Sigmoid colon (tissue), 6 donors: ENCODE measurements at regions not wholly inside any gene's neighbourhood (a gene's known extent, or its start where the extent isn't known, plus 50 kb on each side); places are given as distances from the start of the nearest gene placed in this dataset.

Experiments used
- DNase-seq: peaks from one replicate; pipeline ENCODE4 v3.0.0-alpha.2; 2019
- H3K27ac ChIP-seq, 4 donors: fragments of 200-600 bp; sonication (generic); one replicate each; pipeline ENCODE4 v1.5.1; 2016 to 2019; ENCODE audit warnings: mild to moderate bottlenecking in 1 of 4
- H3K27me3 ChIP-seq, 3 donors: fragments of 200-600 bp; sonication (generic); one replicate each; pipeline ENCODE4 v1.5.1; 2019; ENCODE audit warnings: mild to moderate bottlenecking in 1 of 3
- H3K36me3 ChIP-seq, 4 donors: fragments of 200-600 bp; sonication (generic); one replicate each; pipeline ENCODE4 v1.5.1; 2016 to 2019
- H3K4me1 ChIP-seq, 4 donors: fragments of 200-600 bp; sonication (generic); one replicate each; pipeline ENCODE4 v1.5.1; 2017 to 2019
- H3K4me3 ChIP-seq, 4 donors: fragments of 200-600 bp; sonication (generic); one replicate each; pipeline ENCODE4 v1.5.1; 2017 to 2019; ENCODE audit warnings: mild to moderate bottlenecking in 2 of 4, moderate library complexity in 1 of 4
- H3K9me3 ChIP-seq, 4 donors: fragments of 200-600 bp in 3 of 4; sonication (generic) in 3 of 4; one replicate each; pipeline versions ENCODE4 v1.5.1 to v1.6.1; 2013 to 2019
- EP300 ChIP-seq, 4 donors: sonication (generic); formaldehyde crosslinking; IDR thresholded peaks; one replicate each; pipeline ENCODE4 v1.6.1; 2017; ENCODE audit warnings: antibody characterized with exemption in 4 of 4
- POLR2A ChIP-seq, 2 donors: fragments of 450-650 bp; IDR thresholded peaks; one replicate each; pipeline ENCODE4 v1.6.1; 2016; ENCODE audit warnings: antibody characterized with exemption in 2 of 2, mild to moderate bottlenecking in 2 of 2, moderate library complexity in 2 of 2
- POLR2AphosphoS5 ChIP-seq, 4 donors: sonication (generic); formaldehyde crosslinking; IDR thresholded peaks; one replicate each; pipeline ENCODE4 v1.6.1; 2017; ENCODE audit warnings: antibody characterized with exemption in 4 of 4
- WGBS, 2 donors: extraction: QIAGEN DNeasy Blood & Tissue Kit; methylation state at CpG; one replicate each; pipeline ENCODE4 v1.1.7; 2013; 5-methylcytosine and 5-hydroxymethylcytosine counted together
- intact Hi-C: fragments of 100-400 bp; cut with DNase I; formaldehyde crosslinking; loops from one replicate; pipeline ENCODE4 v1.15.1; 2023
- TF ChIP-seq, protein P1 (sequence below), 4 experiments: fragments of 450-650 bp in 3 of 4; fragments of 200-600 bp in 1 of 4; IDR thresholded peaks; one replicate each; pipeline ENCODE4 v1.5.1; 2016 to 2019; ENCODE audit warnings: antibody characterized with exemption in 4 of 4, mild to moderate bottlenecking in 3 of 4, moderate library complexity in 2 of 4
- donor health status: healthy with polysubstance abuse.
- donor health status: healthy.

DNA sequence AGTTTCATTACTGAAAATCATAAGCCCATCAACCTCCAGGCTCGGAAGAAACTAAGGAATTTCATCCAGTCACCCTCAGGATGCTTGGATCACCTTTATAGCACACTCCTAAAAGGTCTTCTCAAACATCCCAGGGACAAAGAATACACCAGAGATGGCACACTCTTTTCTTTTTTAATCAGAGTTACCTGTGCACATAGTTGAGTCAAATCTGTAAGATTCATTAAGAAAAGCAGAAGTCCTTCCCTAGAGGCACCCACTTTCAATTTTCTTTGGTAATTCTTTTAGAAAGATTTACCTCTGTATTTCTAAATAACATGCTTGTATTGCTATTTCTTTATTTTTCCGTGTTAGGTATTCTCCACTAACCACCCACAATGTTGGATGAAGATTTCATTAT is 50.6 kb upstream of the IL6 start:
- intact Hi-C loops: no loop called here
- 47 to 72% methylated on average over 2 of the region's 2 CpGs for WGBS, 2 donors
- no peak overlapping the region for H3K27ac ChIP-seq
- no peaks in the 10 kb centered on the region for H3K27me3 ChIP-seq
- H3K4me3 ChIP-seq: no peak overlapping the region
- no peaks in the 10 kb centered on the region for H3K9me3 ChIP-seq
- no peak for DNase-seq
- peaks cover 0 to 5% (median 0%) of the 10 kb centered on the region in 4 donors for H3K4me1 ChIP-seq
- no peaks in the 10 kb centered on the region for H3K36me3 ChIP-seq
- TF ChIP-seq EP300 (IDR thresholded peaks at IDR 0.05): no peak
- no peak for TF ChIP-seq POLR2AphosphoS5 (IDR thresholded peaks at IDR 0.05)
- TF ChIP-seq POLR2A (IDR thresholded peaks at IDR 0.05): no peak

DNA sequence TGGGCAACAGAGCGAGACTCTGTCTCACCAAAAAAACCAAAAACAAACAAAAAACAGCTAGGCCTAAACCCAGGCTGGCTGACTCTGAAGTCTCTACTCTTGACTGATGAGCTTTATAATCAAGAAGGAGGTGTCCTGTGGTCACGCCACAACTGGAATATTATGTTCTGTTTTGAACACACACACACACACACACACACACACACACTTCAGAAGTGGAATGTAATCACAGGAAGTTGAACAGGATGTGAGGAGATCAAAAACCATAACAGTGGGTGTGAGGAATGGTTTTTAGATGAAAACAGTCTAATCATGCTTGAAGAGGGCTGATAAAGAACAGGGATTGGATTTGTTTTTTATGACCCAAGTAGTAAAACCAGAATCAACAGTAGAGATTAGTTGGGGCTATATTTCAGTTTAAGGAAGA is 51.1 kb upstream of the IL6 start:
- no peak for DNase-seq
- Histone ChIP-seq H3K36me3 (no peaks in the 10 kb centered on the region), H3K4me3 (no peak overlapping the region), H3K27ac (no peak overlapping the region), H3K9me3 (no peaks in the 10 kb centered on the region), H3K4me1 (peaks cover 0 to 5% (median 0%) of the 10 kb centered on the region in 4 donors), H3K27me3 (no peaks in the 10 kb centered on the region)
- TF ChIP-seq EP300 (IDR thresholded peaks at IDR 0.05) (no peak), POLR2AphosphoS5 (IDR thresholded peaks at IDR 0.05) (peak in 1 of 4 donors; percentile 12), POLR2A (IDR thresholded peaks at IDR 0.05) (no peak)
- TF ChIP-seq, protein P1, sequence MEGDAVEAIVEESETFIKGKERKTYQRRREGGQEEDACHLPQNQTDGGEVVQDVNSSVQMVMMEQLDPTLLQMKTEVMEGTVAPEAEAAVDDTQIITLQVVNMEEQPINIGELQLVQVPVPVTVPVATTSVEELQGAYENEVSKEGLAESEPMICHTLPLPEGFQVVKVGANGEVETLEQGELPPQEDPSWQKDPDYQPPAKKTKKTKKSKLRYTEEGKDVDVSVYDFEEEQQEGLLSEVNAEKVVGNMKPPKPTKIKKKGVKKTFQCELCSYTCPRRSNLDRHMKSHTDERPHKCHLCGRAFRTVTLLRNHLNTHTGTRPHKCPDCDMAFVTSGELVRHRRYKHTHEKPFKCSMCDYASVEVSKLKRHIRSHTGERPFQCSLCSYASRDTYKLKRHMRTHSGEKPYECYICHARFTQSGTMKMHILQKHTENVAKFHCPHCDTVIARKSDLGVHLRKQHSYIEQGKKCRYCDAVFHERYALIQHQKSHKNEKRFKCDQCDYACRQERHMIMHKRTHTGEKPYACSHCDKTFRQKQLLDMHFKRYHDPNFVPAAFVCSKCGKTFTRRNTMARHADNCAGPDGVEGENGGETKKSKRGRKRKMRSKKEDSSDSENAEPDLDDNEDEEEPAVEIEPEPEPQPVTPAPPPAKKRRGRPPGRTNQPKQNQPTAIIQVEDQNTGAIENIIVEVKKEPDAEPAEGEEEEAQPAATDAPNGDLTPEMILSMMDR (IDR thresholded peaks at IDR 0.05): no peak
- intact Hi-C loops: no loop called here
- 22 to 39% methylated on average over 2 of the region's 2 CpGs for WGBS, 2 donors

DNA sequence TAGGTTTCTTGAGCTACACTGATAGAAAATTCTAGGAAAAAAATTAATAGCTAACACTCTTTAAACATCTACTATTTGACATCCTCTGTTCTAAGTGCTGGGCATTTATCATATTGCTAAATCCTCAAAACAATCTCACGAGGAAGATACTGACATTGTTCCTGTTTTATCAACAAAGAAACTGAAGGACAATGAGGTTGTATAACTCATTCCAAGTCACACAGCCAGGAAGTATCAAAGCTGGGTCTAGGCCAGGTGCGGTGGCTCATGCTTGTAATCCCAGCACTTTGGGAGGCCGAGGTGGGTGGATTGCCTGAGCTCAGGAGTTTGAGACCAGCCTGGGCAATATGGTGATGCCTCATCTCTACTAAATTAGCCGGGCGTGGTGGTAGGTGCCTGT is 51.6 kb upstream of the IL6 start:
- Histone ChIP-seq H3K9me3 (no peaks in the 10 kb centered on the region), H3K4me3 (no peak overlapping the region), H3K4me1 (peaks cover 0 to 5% (median 0%) of the 10 kb centered on the region in 4 donors), H3K27ac (no peak overlapping the region), H3K36me3 (no peaks in the 10 kb centered on the region), H3K27me3 (no peaks in the 10 kb centered on the region)
- intact Hi-C loops: no loop called here
- DNase-seq: no peak
- WGBS, 2 donors: 42 to 75% methylated on average over 5 of the region's 5 CpGs
- TF ChIP-seq POLR2A (IDR thresholded peaks at IDR 0.05): no peak
- no peak for TF ChIP-seq POLR2AphosphoS5 (IDR thresholded peaks at IDR 0.05)
- TF ChIP-seq, protein P1 (IDR thresholded peaks at IDR 0.05): no peak
- no peak for TF ChIP-seq EP300 (IDR thresholded peaks at IDR 0.05)

DNA sequence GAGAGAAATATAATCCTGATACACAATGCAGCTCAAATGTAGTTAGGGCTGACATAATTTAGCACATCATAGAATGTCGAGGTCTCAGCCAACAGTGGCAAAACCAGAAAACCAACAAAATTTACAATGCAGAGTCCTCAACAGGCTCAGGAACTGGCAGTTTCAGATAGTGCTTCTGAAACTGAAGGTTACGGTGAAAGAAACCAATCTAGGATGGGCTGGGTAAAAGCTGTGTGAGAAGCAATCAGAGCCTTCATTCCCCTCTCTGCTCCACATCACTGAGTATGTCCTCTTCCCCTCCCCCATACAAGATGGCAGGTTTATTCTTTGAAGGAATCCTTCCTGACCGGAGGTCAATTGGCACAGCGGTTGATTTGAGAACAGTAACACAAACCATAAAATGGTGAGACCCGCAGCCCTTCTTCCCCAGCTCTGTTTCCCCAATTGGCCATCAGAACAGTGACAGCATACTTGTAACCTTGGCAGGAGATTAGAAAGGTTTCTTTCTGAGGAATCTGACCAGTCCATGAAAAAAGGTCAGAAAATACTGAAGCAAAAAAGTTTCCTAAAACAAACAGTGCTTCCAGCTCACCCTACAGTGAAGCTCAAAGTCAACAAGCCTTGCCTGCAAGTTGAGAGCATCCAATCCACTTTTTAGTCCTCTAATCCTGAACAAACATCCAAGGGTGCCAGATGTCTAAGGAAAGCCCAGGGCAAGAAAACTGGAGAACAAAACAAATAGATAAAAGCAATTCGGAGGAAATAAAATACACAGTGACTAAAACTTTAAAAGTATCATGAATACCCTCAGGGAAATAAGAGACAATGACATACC is 53.9 kb upstream of the IL6 start:
- intact Hi-C loops: no loop called here
- H3K27me3 ChIP-seq: no peaks in the 10 kb centered on the region
- H3K4me3 ChIP-seq: no peak overlapping the region
- peaks cover 0 to 5% (median 0%) of the 10 kb centered on the region in 4 donors for H3K4me1 ChIP-seq
- no peaks in the 10 kb centered on the region for H3K9me3 ChIP-seq
- DNase-seq: no peak
- TF ChIP-seq POLR2AphosphoS5 (IDR thresholded peaks at IDR 0.05) (no peak), EP300 (IDR thresholded peaks at IDR 0.05) (no peak), POLR2A (IDR thresholded peaks at IDR 0.05) (no peak)
- TF ChIP-seq, protein P1 (IDR thresholded peaks at IDR 0.05): no peak
- no peaks in the 10 kb centered on the region for H3K36me3 ChIP-seq
- 26 to 51% methylated on average over 6 of the region's 6 CpGs for WGBS, 2 donors
- H3K27ac ChIP-seq: no peak overlapping the region

DNA sequence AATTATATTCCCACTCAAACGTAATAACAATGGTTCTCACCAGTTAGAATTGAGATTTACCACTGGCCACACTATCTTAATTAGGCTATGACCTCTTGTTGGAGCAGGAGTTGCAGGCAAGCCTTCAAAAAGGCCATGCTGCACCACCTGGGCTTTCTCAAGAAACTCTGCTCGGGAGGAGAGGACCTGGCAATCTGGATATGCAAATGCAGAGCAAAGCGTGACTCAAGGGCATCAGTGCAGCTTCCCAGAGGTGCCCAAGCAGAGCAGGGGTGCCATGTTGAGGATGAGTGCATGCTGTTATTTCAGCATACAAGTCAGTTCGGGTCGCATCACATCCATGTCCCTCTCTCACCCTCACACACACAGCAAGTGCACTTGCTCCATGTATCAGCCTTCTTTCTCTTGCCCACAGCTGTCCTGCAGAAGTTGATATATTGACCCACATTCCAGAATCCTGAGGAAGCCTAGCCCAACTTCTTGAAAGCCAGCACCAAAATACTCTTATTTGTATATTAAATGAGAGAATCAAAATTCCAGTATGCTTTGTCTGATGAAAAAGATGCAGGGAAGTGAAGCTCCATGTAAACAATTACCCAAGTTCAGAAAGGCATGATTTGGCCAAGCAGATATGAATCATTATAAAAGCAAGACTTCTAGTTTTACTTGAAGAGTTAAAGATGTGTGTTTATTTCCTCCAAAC is 55.7 kb upstream of the IL6 start:
- H3K27ac ChIP-seq: no peak overlapping the region
- no peak overlapping the region for H3K4me3 ChIP-seq
- intact Hi-C loops: no loop called here
- TF ChIP-seq POLR2A (IDR thresholded peaks at IDR 0.05) (no peak), POLR2AphosphoS5 (IDR thresholded peaks at IDR 0.05) (no peak), EP300 (IDR thresholded peaks at IDR 0.05) (no peak)
- TF ChIP-seq, protein P1 (IDR thresholded peaks at IDR 0.05): no peak
- no peak for DNase-seq
- no peaks in the 10 kb centered on the region for H3K36me3 ChIP-seq
- no peaks in the 10 kb centered on the region for H3K9me3 ChIP-seq
- H3K27me3 ChIP-seq: no peaks in the 10 kb centered on the region
- peaks cover 0 to 5% (median 0%) of the 10 kb centered on the region in 4 donors for H3K4me1 ChIP-seq
- WGBS, 2 donors: 65 to 75% methylated on average over 5 of the region's 5 CpGs
